ENCODE measurements at regions not wholly inside any gene's neighbourhood (a gene's known extent, or its start where the extent isn't known, plus 50 kb on each side); places are given as distances from the start of the nearest gene placed in this dataset.

DNA sequence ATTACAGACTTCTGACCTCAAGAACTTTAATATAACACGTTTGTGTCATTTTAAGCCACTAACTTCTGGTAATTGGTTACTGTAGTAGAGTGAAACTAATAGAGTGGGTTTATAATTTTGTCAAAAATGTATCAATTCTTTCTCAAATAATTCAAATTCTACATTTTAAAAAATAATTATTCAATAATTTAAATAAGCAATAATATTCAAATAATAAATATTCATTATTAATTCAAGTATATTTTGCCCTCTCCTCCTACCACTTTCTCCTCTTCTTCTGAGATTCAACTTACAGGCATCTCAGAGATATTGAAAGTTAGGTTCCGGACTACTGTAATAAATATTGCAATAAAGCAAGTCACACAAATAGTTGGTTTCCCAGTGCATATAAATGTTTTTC, 1107.1 kb downstream of the KCNT2 start:
- no peak for DNase-seq

DNA sequence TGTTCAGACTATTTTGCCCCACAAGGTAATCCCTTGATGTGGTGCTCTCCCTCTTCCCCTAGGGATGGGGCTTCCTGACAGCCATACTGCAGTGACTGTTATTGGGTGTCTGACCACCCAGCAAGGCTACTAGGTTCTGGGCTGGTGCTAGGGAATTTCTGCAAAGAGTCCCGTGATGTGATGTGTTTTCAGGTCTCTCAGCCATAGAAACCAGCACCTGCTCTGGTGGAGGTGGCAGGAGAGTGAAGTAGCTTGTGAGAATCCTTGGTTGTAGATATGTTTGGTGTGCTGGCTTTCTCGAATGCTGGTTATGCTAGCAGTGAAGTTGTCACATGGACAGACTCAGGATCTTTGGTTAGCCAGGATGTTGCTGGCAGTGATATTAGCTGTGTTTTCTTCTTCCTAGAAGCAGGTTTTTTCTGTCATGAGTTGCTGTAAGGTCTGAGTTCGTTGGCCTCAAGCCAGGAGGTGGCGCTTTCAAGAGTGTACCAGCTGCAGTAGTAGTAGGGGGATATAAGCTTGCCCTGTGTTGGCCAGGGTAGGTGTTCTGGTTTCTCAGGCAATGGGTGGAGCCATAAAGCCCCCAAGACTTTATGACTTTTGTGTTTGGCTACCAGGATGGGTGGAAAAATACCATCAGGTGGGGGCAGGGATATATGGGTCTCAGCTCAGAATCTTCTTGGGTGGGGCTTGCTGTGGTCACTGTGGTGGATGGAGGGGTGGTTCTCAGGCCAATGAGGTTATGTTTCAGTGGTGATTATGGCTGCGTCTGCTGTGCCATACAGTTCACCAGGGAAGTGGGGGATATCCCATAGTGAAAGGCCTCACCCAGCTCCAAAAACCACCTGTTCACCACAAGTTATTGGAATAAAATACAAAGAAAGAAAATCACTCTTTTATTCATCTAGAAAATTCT, 1112.3 kb downstream of the KCNT2 start:
- DNase-seq: no peak

DNA sequence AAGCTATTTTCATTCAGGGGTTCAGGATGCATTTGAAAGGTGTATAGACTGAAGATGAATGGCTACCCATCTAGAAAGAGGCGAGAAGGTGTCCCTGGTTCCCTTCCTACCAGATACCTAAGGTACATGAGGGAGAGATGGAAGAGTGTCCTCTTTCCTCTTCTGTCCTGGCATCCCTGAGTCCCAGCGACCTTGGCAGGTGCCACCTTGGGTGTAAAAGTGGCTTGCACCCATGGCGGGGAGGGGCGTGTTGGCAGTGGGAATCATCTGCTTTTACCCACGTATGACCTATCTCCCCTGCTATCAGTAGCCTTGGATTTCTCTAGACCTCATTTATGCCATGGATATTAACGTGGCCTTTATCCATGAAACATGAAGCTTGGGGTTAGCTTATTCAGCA, 1126.1 kb downstream of the KCNT2 start:
- no peak for DNase-seq

DNA sequence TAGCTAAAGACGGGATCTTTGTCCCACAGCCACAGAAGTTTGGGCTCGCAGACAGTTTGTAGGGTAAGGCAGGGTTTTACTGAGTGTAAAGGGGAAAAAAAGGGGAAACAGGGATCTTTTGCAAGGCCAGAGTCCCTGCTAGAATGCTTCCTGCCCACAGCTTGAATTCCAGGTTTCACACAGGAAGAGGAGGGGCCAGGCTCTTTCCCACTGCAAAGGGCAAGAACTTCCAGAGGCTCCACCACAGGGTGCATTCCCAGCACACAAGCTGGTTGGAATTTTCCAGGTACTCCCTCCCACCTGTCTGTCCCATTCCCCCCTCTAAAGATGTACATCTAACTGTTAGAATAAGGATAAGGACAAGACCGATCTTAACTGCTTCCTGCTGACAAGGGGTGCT, 1126.9 kb downstream of the KCNT2 start:
- no peak for DNase-seq

GRCh38 chr1:195475568-195475967, 1132.7 kb downstream of the KCNT2 start:
- DNase-seq: no peak

DNA sequence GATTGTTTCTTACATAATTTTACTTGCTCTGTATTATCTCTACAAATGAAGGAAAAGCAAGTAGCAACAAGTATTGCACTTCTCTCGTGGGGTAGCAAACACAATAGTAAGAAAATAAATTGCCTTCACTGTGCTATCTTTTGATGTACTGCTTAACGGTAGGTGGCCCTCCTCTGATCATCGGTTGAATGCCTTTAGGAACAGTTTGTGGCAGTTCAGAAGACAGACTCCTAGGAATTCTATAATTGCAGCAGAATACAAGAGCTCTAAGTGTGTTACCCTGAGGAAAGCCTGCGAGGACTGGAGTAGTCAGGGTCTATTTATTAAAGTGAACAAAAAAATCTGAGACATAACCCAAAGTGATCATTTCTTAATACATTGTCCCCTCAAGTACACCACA, 1135.9 kb downstream of the KCNT2 start:
- DNase-seq: no peak

GRCh38 chr1:195466639-195467038, 1141.6 kb downstream of the KCNT2 start:
- DNase-seq: no peak

DNA sequence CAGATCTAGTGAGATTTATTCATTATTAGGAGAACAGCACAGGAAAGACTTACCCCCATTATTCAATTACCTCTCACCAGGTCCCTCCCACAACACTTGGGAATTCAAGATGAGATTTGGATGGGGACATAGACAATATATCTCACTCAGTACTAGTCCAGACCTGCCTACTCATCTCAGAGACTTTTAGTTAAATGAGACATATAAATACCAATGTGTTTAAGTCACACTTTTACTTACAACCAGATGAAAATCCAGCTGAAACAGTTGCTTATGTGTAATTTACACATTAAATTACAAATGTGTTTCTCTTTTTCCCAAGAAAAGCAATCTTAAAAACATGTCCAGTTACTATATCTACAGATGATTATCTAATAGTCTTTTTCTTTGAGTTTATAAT, 1145.6 kb downstream of the KCNT2 start:
- DNase-seq: no peak

GRCh38 chr1:195462152-195462551, 1146.1 kb downstream of the KCNT2 start:
- DNase-seq: no peak

- DNase-seq: no peak
Measured at GRCh38 chr1:195458365-195458764, 1149.9 kb downstream of the KCNT2 start.

GRCh38 chr1:195450794-195451193, 1157.4 kb downstream of the KCNT2 start:
- DNase-seq: no peak

DNA sequence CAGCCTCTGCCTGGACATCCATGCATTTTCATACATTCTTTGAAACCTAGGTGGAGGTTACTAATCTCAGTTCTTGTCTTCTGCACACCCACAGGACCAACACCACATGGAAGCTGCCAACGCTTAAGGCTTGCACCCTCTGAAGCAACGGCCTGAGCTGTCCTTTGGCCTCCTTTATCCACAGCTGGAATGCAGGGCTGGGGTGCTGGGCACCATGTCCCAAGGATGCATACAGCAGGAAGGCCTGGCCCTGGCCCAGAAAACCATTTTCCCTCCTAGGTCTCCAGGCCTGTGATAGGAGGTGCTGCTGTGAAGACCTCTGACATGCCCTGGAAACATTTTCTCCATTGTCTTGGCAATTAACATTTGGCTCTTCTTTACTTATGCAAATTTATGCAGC, 1168.6 kb downstream of the KCNT2 start:
- DNase-seq: no peak

GRCh38 chr1:195434566-195435203, 1173.6 kb downstream of the KCNT2 start:
- no peak for DNase-seq

GRCh38 chr1:195430826-195431225, 1177.4 kb downstream of the KCNT2 start:
- no peak for DNase-seq

DNA sequence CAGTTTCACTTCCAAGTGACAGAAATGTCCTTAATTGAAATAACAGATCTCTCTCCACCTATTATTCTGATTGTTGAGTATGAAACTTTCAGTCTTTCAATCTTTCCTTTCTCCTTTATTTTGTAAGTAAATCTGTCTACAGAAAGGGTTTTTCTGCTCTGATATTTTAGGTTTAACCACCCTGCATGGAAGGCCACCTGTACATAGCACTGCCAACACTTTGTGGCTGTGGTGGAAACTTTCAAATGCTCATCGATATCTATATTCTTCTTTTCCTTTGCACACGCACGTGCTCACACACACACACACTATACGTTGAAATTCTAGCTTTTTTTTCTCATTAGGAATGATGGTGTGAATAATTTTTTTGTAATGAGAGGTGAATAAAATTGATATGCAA, 1179.3 kb downstream of the KCNT2 start:
- DNase-seq: no peak

- DNase-seq: no peak
Measured at GRCh38 chr1:195415584-195415983, 1192.7 kb downstream of the KCNT2 start.

DNA sequence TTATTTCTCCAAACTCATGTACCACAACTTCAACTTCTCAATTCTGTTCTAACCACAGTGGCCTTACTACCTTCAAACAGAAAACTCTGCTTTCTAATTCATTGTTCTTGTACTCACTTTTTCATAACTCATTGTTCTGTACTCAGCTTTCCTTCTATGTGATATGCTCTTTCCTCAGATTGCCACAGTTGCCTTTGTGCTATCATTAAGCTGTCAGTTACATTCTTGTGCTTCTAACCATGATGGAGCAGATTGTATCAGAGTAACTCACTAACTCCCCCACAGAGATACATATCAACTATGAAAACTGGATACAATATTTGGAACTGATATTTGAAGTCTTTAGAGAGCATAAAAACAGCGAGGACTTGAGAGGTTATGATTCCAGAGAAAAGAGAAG, 1213.7 kb downstream of the KCNT2 start:
- DNase-seq: no peak

DNA sequence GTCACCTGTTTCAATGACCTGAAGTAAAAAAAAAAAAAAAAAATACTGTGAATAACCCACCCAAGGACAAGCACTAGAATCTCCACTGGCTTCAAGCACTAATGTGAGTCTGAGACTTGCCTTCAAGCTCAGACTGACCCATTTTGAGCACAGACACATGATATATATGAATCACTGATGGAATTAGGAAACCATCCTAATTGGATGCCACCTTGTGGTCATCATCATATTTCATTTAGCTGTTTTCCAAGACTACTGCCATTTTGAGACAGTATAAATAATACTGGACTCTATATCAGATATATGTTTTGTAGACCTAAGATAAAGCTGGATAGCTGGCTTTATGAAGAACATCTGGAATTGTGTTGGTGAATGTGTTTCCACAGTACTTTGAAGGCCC, 1232.0 kb downstream of the KCNT2 start:
- DNase-seq: peak in 1 of 2 experiments; percentile 25

DNA sequence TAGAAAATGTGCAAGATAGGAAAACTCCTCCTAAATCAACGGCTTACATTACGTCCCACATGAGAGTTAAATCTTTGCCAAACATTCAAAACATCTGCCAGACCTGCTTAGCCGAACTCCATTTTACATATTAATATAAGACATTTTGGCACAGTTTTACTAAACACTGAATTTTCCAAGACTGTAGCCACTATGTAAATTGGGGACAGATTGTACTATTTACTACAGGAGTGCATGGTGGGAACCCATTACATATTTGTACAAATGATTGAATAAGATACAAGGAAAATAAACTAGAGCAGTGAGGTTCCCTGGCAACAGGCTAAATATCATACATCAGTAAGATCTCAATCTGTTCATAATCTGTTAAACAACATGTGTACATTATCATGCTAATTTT, 1234.4 kb downstream of the KCNT2 start:
- DNase-seq: peak in 1 of 2 experiments; percentile 23

- DNase-seq: no peak
Measured at GRCh38 chr1:195345149-195345548, 1263.1 kb downstream of the KCNT2 start.

- peak in 1 of 2 experiments; percentile 17 for DNase-seq
Measured at GRCh38 chr1:195337646-195338045, 1270.6 kb downstream of the KCNT2 start.

DNA sequence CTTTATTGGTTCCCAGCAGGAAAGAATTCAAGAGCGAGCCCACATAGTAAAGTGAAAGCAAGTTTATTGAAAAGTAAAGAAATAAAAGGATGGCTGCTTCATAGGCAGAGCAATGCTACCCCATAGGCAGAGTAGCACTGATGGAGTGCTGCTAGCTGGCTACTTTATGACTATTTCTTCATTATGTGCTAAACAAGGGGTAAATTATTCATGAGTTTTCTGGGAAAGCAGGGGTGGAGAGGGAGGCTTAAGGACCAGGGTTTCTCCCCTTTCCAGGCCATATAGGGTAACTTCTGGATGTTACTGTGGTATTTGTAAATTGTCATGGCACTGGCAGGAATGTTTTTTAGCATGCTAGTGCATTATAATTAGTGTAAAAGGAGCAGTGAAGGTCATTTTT, 1271.4 kb downstream of the KCNT2 start:
- no peak for DNase-seq

- no peak for DNase-seq
Measured at GRCh38 chr1:195335541-195335940, 1272.7 kb downstream of the KCNT2 start.

- DNase-seq: no peak
Measured at GRCh38 chr1:195332102-195332501, 1276.1 kb downstream of the KCNT2 start.
